Left lobe of liver (tissue), 2 donors: ENCODE measurements at regions not wholly inside any gene's neighbourhood (a gene's known extent, or its start where the extent isn't known, plus 50 kb on each side); places are given as distances from the start of the nearest gene placed in this dataset.
A peak's percentile ranks its signal among the peaks of the same experiment; 100 is the strongest.

Experiments used
- ATAC-seq: fragments of 200-7000 bp; cut with Tn5 transposase; one replicate; pipeline ENCODE4 v1.9.1; 2020; ENCODE audit warnings: mild to moderate bottlenecking, moderate library complexity
- DNase-seq: peaks from one replicate; pipeline ENCODE4 v3.0.0-alpha.2; 2020; ENCODE audit warnings: low spot score
- donor health status: DM: no; HTN: no; CAD: no; lungs with moderate emphysema.
- donor health status: DM: no; HTN: yes; CAD: no.

GRCh38 chr18:78128004-78128403 is 851.6 kb upstream of the SALL3 start:
- no peak for DNase-seq
- no peak for ATAC-seq

- ATAC-seq (no peak), DNase-seq (no peak)
Measured at GRCh38 chr18:78129260-78129659, 850.4 kb upstream of the SALL3 start.

- DNase-seq (no peak), ATAC-seq (no peak)
Measured at GRCh38 chr18:78130232-78131195, 849.1 kb upstream of the SALL3 start.

- DNase-seq, result no peak
- ATAC-seq, result no peak
Measured at GRCh38 chr18:78133729-78134128, 845.9 kb upstream of the SALL3 start.

GRCh38 chr18:78136986-78137385 is 842.6 kb upstream of the SALL3 start:
- no peak for DNase-seq
- ATAC-seq, result no peak

- DNase-seq (no peak), ATAC-seq (no peak)
Measured at GRCh38 chr18:78138983-78139496, 840.6 kb upstream of the SALL3 start.

GRCh38 chr18:78140294-78140693 is 839.3 kb upstream of the SALL3 start:
- ATAC-seq (no peak), DNase-seq (no peak)

GRCh38 chr18:78144669-78145068 is 834.9 kb upstream of the SALL3 start:
- ATAC-seq, result no peak
- no peak for DNase-seq

GRCh38 chr18:78145096-78145495 is 834.5 kb upstream of the SALL3 start:
- ATAC-seq, result no peak
- no peak for DNase-seq

- no peak for DNase-seq
- no peak for ATAC-seq
Measured at GRCh38 chr18:78146136-78147085, 833.2 kb upstream of the SALL3 start.

GRCh38 chr18:78150590-78150989 is 829.0 kb upstream of the SALL3 start:
- no peak for DNase-seq
- ATAC-seq, result no peak

GRCh38 chr18:78151234-78151633 is 828.4 kb upstream of the SALL3 start:
- no peak for DNase-seq
- ATAC-seq, result no peak

- ATAC-seq (no peak), DNase-seq (no peak)
Measured at GRCh38 chr18:78151948-78152725, 827.5 kb upstream of the SALL3 start.

- ATAC-seq (no peak), DNase-seq (no peak)
Measured at GRCh38 chr18:78153362-78153761, 826.3 kb upstream of the SALL3 start.

- ATAC-seq, result no peak
- DNase-seq, result no peak
Measured at GRCh38 chr18:78154444-78154843, 825.2 kb upstream of the SALL3 start.

GRCh38 chr18:78154853-78155252 is 824.8 kb upstream of the SALL3 start:
- ATAC-seq, result no peak
- no peak for DNase-seq

GRCh38 chr18:78156466-78156865 is 823.2 kb upstream of the SALL3 start:
- DNase-seq (no peak), ATAC-seq (peak; percentile 10)

GRCh38 chr18:78158943-78159342 is 820.7 kb upstream of the SALL3 start:
- no peak for DNase-seq
- no peak for ATAC-seq

GRCh38 chr18:78159397-78159796 is 820.2 kb upstream of the SALL3 start:
- ATAC-seq (no peak), DNase-seq (no peak)

- DNase-seq, result peak; percentile 55
- peak; percentile 77 for ATAC-seq
Measured at GRCh38 chr18:78160961-78161656, 818.5 kb upstream of the SALL3 start.
